H1 (cell line): ENCODE measurements at regions not wholly inside any gene's neighbourhood (a gene's known extent, or its start where the extent isn't known, plus 50 kb on each side); places are given as distances from the start of the nearest gene placed in this dataset.

Source experiments
- CTCF ChIA-PET: fragments of 300-600 bp; sonication (Branson Sonifier 250); formaldehyde crosslinking; loops from one replicate; lab custom pipeline; 2021; ENCODE audit not compliant: partially characterized antibody; lab: Charles Lee
- POLR2A ChIA-PET: fragments of 300-600 bp; sonication (Branson Sonifier 250); formaldehyde crosslinking; loops from one replicate; lab custom pipeline; 2021; ENCODE audit warnings: inconsistent platforms; ENCODE audit not compliant: partially characterized antibody; lab: Charles Lee
- DNase-seq, 2 experiments: peaks; one replicate each; pipeline versions ENCODE4 v3.0.0 to v3.0.0-alpha.2; 2010 to 2022; ENCODE audit warnings: low spot score in 2 of 2, low read depth in 1 of 2, mixed read lengths in 1 of 2
- FAIRE-seq: peaks from 2 replicates; lab custom pipeline; 2011; peaks lifted over from hg19 to GRCh38; lab: Jason Lieb, UNC
- H2AFZ ChIP-seq: 2 replicates; pipeline ENCODE4 v1.8.1; 2012; ENCODE audit warnings: low read length, inconsistent platforms
- H2AK5ac ChIP-seq: 2 replicates; pipeline ENCODE4 v1.6.1; 2013; ENCODE audit warnings: low read depth, low read length
- H2BK120ac ChIP-seq: replicated peaks from 2 replicates; pipeline ENCODE3; 2013; ENCODE audit warnings: low read depth, low read length, inconsistent platforms
- H2BK12ac ChIP-seq: 2 replicates; pipeline ENCODE4 v1.6.1; 2013; ENCODE audit warnings: low read depth, low read length
- H2BK15ac ChIP-seq: 2 replicates; pipeline ENCODE4 v1.6.1; 2013; ENCODE audit warnings: low read length
- H2BK20ac ChIP-seq: 2 replicates; pipeline ENCODE4 v1.6.1; 2013; ENCODE audit warnings: low read length
- H2BK5ac ChIP-seq: 2 replicates; pipeline ENCODE4 v1.6.1; 2013; ENCODE audit warnings: low read depth, low read length
- H3K14ac ChIP-seq: 2 replicates; pipeline ENCODE4 v1.6.1; 2013; ENCODE audit warnings: inconsistent platforms; ENCODE audit not compliant: insufficient read length
- H3K18ac ChIP-seq: 2 replicates; pipeline ENCODE4 v1.6.1; 2013; ENCODE audit warnings: low read length; ENCODE audit errors: extremely low read depth
- H3K23ac ChIP-seq: 2 replicates; pipeline ENCODE4 v1.6.1; 2013; ENCODE audit warnings: inconsistent platforms; ENCODE audit not compliant: insufficient read length
- H3K23me2 ChIP-seq: 2 replicates; pipeline ENCODE4 v1.6.1; 2013; ENCODE audit warnings: low read depth, low read length
- H3K27ac ChIP-seq: 2 replicates; pipeline ENCODE4 v1.6.1; 2011; ENCODE audit warnings: low read depth, low read length, inconsistent platforms
- H3K27me3 ChIP-seq, 4 experiments: replicated peaks in 1 of 4; 1 replicate in 1 of 4; 2 replicates in 3 of 4; pipeline versions ENCODE4 v1.6.1 to v1.8.1; 2011 to 2013; ENCODE audit warnings: low read length in 3 of 4, mild to moderate bottlenecking in 3 of 4, inconsistent platforms in 2 of 4, mixed read lengths in 2 of 4, moderate library complexity in 1 of 4; ENCODE audit not compliant: control insufficient read depth in 3 of 4, insufficient read depth in 3 of 4; ENCODE audit errors: extremely low read depth in 1 of 4
- H3K36me3 ChIP-seq, 4 experiments: 2 replicates each; pipeline versions ENCODE4 v1.6.1 to v1.8.1; 2011 to 2013; ENCODE audit warnings: mild to moderate bottlenecking in 4 of 4, low read length in 3 of 4, moderate library complexity in 2 of 4, control low read depth in 1 of 4, inconsistent platforms in 1 of 4; ENCODE audit not compliant: insufficient read depth in 4 of 4, control insufficient read depth in 2 of 4
- H3K4ac ChIP-seq: replicated peaks from 2 replicates; pipeline ENCODE3; 2013; ENCODE audit warnings: low read length, low read depth, mixed read lengths, inconsistent platforms; ENCODE audit not compliant: insufficient read length
- H3K4me1 ChIP-seq, 4 experiments: replicated peaks in 1 of 4; 1 replicate in 1 of 4; 2 replicates in 3 of 4; pipeline versions ENCODE4 v1.6.1 to v1.8.1; 2011 to 2013; ENCODE audit warnings: low read length in 3 of 4, inconsistent platforms in 2 of 4, mixed read lengths in 1 of 4; ENCODE audit not compliant: insufficient read depth in 4 of 4, control insufficient read depth in 3 of 4
- H3K4me2 ChIP-seq, 2 experiments: 2 replicates each; pipeline versions ENCODE4 v1.6.1 to v1.8.1; 2011 to 2013; ENCODE audit warnings: low read depth in 2 of 2, low read length in 2 of 2, control low read depth in 1 of 2, inconsistent platforms in 1 of 2, mild to moderate bottlenecking in 1 of 2; ENCODE audit not compliant: insufficient read depth in 1 of 2
- H3K4me3 ChIP-seq, 4 experiments: fragments of 200-600, 300-600 bp in 1 of 4; sonication (generic), shearing (Covaris generic), sonication (Bioruptor Twin) in 1 of 4; 2 replicates each; pipeline versions ENCODE4 v1.5.1 to v1.8.1; 2011 to 2016; ENCODE audit warnings: low read length in 4 of 4, low read depth in 3 of 4, control low read depth in 2 of 4, inconsistent platforms in 2 of 4, mild to moderate bottlenecking in 2 of 4, mixed read lengths in 1 of 4, moderate library complexity in 1 of 4; ENCODE audit not compliant: insufficient read depth in 2 of 4; ENCODE audit errors: extremely low read depth in 1 of 4
- H3K56ac ChIP-seq: replicated peaks from 2 replicates; pipeline ENCODE3; 2013; ENCODE audit warnings: low read depth, mild to moderate bottlenecking, mixed read lengths, low read length, inconsistent platforms; ENCODE audit not compliant: insufficient read length
- H3K79me1 ChIP-seq: 2 replicates; pipeline ENCODE4 v1.6.1; 2013; ENCODE audit warnings: low read depth, low read length, control low read depth
- H3K79me2 ChIP-seq, 2 experiments: 2 replicates each; pipeline versions ENCODE4 v1.6.1 to v1.8.1; 2012 to 2013; ENCODE audit warnings: low read length in 2 of 2, mild to moderate bottlenecking in 2 of 2, inconsistent platforms in 1 of 2; ENCODE audit not compliant: insufficient read depth in 2 of 2, control insufficient read depth in 1 of 2
- H3K9ac ChIP-seq, 4 experiments: replicated peaks in 1 of 4; 1 replicate in 1 of 4; 2 replicates in 3 of 4; pipeline versions ENCODE4 v1.6.1 to v1.8.1; 2011 to 2013; ENCODE audit warnings: low read depth in 3 of 4, low read length in 3 of 4, control low read depth in 2 of 4, mild to moderate bottlenecking in 2 of 4, moderate library complexity in 2 of 4, inconsistent platforms in 1 of 4; ENCODE audit errors: extremely low read depth in 1 of 4
- H3K9me3 ChIP-seq, 2 experiments: 2 replicates each; pipeline versions ENCODE4 v1.6.1 to v1.8.1; 2012 to 2013; ENCODE audit warnings: mild to moderate bottlenecking in 2 of 2, moderate library complexity in 2 of 2, control low read depth in 1 of 2, inconsistent platforms in 1 of 2, low read depth in 1 of 2, low read length in 1 of 2, mixed read lengths in 1 of 2; ENCODE audit not compliant: insufficient read depth in 2 of 2
- H4K20me1 ChIP-seq, 2 experiments: replicated peaks in 1 of 2; 2 replicates each; pipeline versions ENCODE3 to v1.8.1; 2011 to 2013; ENCODE audit warnings: inconsistent platforms in 2 of 2, low read length in 2 of 2, mild to moderate bottlenecking in 1 of 2; ENCODE audit not compliant: insufficient read depth in 2 of 2, control insufficient read depth in 1 of 2
- H4K5ac ChIP-seq: 2 replicates; pipeline ENCODE4 v1.6.1; 2013; ENCODE audit warnings: low read length, low read depth, mixed read lengths, inconsistent platforms; ENCODE audit not compliant: insufficient read length
- H4K8ac ChIP-seq: 2 replicates; pipeline ENCODE4 v1.8.0; 2013; ENCODE audit warnings: mild to moderate bottlenecking, moderate library complexity, low read length, inconsistent platforms; ENCODE audit not compliant: insufficient read depth; ENCODE audit errors: extremely low read depth
- H4K91ac ChIP-seq: replicated peaks from 2 replicates; pipeline ENCODE3; 2013; ENCODE audit warnings: low read length, mixed read lengths, inconsistent platforms; ENCODE audit not compliant: insufficient read length
- EP300 ChIP-seq, 2 experiments: IDR thresholded peaks; 1 replicate in 1 of 2; 2 replicates in 1 of 2; pipeline ENCODE4 v1.6.1; 2011 to 2012; ENCODE audit warnings: low read depth in 2 of 2, low read length in 2 of 2, mild to moderate bottlenecking in 2 of 2, borderline replicate concordance in 1 of 2, inconsistent platforms in 1 of 2, moderate library complexity in 1 of 2
- RXRA ChIP-seq: IDR thresholded peaks from 2 replicates; pipeline ENCODE4 v1.6.1; 2011; ENCODE audit warnings: low read depth, mild to moderate bottlenecking, low read length, moderate library complexity; ENCODE audit not compliant: insufficient read depth
- TAF7 ChIP-seq: optimal IDR thresholded peaks from 2 replicates; pipeline ENCODE3; 2011; ENCODE audit warnings: low read depth, mild to moderate bottlenecking, inconsistent platforms, low read length, moderate library complexity, borderline replicate concordance

GRCh38 chr4:19636451-19636850 is 615.3 kb upstream of the SLIT2 start:
- Histone ChIP-seq H3K36me3 (no peaks in the 10 kb centered on the region), H3K4me2 (no peak overlapping the region), H3K56ac (no peak overlapping the region), H3K4ac (no peak overlapping the region), H3K9me3 (peaks cover 7 to 8% of the 10 kb centered on the region in 2 experiments; a peak in 2 of 4 replicates), H3K23me2 (no peaks in the 10 kb centered on the region), H3K18ac (no peak overlapping the region), H2BK5ac (no peak overlapping the region), H3K27me3 (no peaks in the 10 kb centered on the region), H4K91ac (no peak overlapping the region), H3K27ac (no peak overlapping the region), H2AK5ac (no peak overlapping the region), H2AFZ (no peak overlapping the region), H3K23ac (no peak overlapping the region), H4K5ac (no peak overlapping the region), H3K4me3 (no peak overlapping the region), H2BK15ac (no peak overlapping the region), H3K79me2 (no peaks in the 10 kb centered on the region), H3K4me1 (no peaks in the 10 kb centered on the region), H3K14ac (no peak overlapping the region), H2BK120ac (no peak overlapping the region), H4K20me1 (no peaks in the 10 kb centered on the region), H3K79me1 (no peaks in the 10 kb centered on the region), H4K8ac (no peak overlapping the region), H3K9ac (no peak overlapping the region), H2BK20ac (no peak overlapping the region)
- FAIRE-seq, result no peak
- no peak for DNase-seq
- ChIA-PET CTCF (no interaction called here), POLR2A (no interaction called here)
- TF ChIP-seq EP300 (IDR thresholded peaks at IDR 0.05; ENCODE audit: borderline replicate concordance in 1 of 2, low read depth in 2 of 2, low read length in 2 of 2), result no peak
- TF ChIP-seq TAF7, result no peak
- TF ChIP-seq RXRA, result no peak
- TF ChIP-seq, all 59 proteins: peak for 0
- H2BK12ac ChIP-seq, result no peak overlapping the region
